ENCODE measurements at regions not wholly inside any gene's neighbourhood (a gene's known extent, or its start where the extent isn't known, plus 50 kb on each side); places are given as distances from the start of the nearest gene placed in this dataset.

- no peak overlapping the region for H3K4me3 Mint-ChIP-seq (ENCODE audit: unreplicated experiment)
- no peaks in the 10 kb centered on the region for H3K27me3 ChIP-seq (replicated peaks; ENCODE audit: control insufficient read depth, insufficient read depth, low read length)
- intact Hi-C loops (cut with micrococcal nuclease; ENCODE audit: unreplicated experiment): no loop called here
- H3K9me3 ChIP-seq: no peaks in the 10 kb centered on the region
- no peaks in the 10 kb centered on the region for H3K36me3 ChIP-seq (ENCODE audit: control insufficient read depth, insufficient read depth, low read length)
- POLR2A ChIA-PET: no interaction called here
- no peaks in the 10 kb centered on the region for H3K4me1 Mint-ChIP-seq (ENCODE audit: low read depth, unreplicated experiment)
- no peak for DNase-seq
- TF ChIP-seq, protein P1, sequence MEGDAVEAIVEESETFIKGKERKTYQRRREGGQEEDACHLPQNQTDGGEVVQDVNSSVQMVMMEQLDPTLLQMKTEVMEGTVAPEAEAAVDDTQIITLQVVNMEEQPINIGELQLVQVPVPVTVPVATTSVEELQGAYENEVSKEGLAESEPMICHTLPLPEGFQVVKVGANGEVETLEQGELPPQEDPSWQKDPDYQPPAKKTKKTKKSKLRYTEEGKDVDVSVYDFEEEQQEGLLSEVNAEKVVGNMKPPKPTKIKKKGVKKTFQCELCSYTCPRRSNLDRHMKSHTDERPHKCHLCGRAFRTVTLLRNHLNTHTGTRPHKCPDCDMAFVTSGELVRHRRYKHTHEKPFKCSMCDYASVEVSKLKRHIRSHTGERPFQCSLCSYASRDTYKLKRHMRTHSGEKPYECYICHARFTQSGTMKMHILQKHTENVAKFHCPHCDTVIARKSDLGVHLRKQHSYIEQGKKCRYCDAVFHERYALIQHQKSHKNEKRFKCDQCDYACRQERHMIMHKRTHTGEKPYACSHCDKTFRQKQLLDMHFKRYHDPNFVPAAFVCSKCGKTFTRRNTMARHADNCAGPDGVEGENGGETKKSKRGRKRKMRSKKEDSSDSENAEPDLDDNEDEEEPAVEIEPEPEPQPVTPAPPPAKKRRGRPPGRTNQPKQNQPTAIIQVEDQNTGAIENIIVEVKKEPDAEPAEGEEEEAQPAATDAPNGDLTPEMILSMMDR (IDR thresholded peaks at IDR 0.05; ENCODE audit: insufficient read depth in 1 of 2, low read depth in 1 of 2, low read length in 1 of 2, severe bottlenecking in 1 of 2, unreplicated experiment in 1 of 2): no peak
- H3K4me1 ChIP-seq: no peaks in the 10 kb centered on the region
- no peak overlapping the region for H3K27ac Mint-ChIP-seq (ENCODE audit: unreplicated experiment)
- no TSS peak for BruUV-seq (replicated peaks)
- H3K27me3 Mint-ChIP-seq (ENCODE audit: insufficient read depth, unreplicated experiment): no peaks in the 10 kb centered on the region
- no peaks in the 10 kb centered on the region for H3K36me3 Mint-ChIP-seq (ENCODE audit: insufficient read depth, unreplicated experiment)
- no peak overlapping the region for H3K4me3 ChIP-seq (ENCODE audit: low read depth, low read length)
- CTCF ChIA-PET: no interaction called here
- no peaks in the 10 kb centered on the region for H3K9me3 Mint-ChIP-seq (ENCODE audit: unreplicated experiment)
Measured at GRCh38 chr18:28359176-28359575, 182.2 kb upstream of the CDH2 start.

DNA sequence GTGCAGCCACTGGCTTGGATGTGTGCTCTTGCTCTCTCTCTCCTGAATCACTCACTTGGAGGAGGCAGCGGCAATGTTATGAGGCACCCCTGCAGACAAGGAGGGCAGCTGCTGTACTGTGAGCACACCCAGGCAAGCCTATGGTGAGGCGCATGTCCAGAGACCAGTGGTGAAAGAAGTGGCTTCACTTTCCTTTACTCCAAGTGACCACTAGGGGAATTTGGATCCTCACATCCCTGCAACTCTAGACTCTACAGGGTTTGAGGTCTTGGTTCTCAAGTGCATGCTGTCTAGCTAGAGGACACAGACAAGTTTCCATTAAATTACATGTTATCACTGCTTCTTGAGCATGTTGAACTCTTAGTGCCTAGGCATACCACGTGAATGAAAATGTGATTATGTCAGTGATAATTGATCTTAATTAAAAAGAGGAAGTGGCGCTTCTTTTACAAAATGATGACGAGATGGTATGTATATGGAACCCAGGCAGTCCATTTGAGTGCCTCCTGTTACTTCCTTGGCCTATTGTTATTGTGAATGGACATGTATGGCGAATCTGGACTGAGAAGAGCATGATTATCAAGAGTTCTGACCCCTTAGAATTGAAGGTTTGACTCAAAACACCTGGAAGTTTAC is 181.0 kb upstream of the CDH2 start:
- no TSS peak for BruUV-seq (replicated peaks)

DNA sequence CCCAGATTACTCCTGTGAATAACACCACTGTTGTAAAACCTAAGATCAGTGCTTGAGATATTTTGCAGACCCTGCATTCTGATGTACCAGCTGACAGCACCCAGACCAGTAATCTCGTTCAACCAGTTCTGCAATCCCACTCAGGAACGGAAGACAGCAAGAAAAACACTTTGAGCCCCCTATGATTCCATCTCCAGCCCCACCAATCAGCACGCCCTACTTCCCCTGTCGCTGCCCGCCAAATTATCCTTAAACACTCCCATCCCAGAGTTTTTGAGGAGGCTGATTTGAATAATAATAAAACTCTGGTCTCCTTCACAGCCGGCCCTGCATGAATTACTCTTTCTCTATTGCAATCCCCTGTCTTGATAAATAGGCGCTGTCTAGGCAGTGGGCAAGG is 173.9 kb upstream of the CDH2 start:
- H3K9me3 Mint-ChIP-seq (ENCODE audit: unreplicated experiment): no peaks in the 10 kb centered on the region
- no peaks in the 10 kb centered on the region for H3K4me1 Mint-ChIP-seq (ENCODE audit: low read depth, unreplicated experiment)
- Histone ChIP-seq H3K36me3 (ENCODE audit: control insufficient read depth, insufficient read depth, low read length) (no peaks in the 10 kb centered on the region), H3K9me3 (no peaks in the 10 kb centered on the region), H3K4me1 (no peaks in the 10 kb centered on the region), H3K4me3 (ENCODE audit: low read depth, low read length) (no peak overlapping the region), H3K27me3 (replicated peaks; ENCODE audit: control insufficient read depth, insufficient read depth, low read length) (no peaks in the 10 kb centered on the region)
- TF ChIP-seq, protein P1 (IDR thresholded peaks at IDR 0.05; ENCODE audit: insufficient read depth in 1 of 2, low read depth in 1 of 2, low read length in 1 of 2, severe bottlenecking in 1 of 2, unreplicated experiment in 1 of 2): no peak
- no peak overlapping the region for H3K27ac Mint-ChIP-seq (ENCODE audit: unreplicated experiment)
- intact Hi-C loops (cut with micrococcal nuclease; ENCODE audit: unreplicated experiment): no loop called here
- DNase-seq: no peak
- CTCF ChIA-PET: no interaction called here
- H3K4me3 Mint-ChIP-seq (ENCODE audit: unreplicated experiment): no peak overlapping the region
- no peaks in the 10 kb centered on the region for H3K36me3 Mint-ChIP-seq (ENCODE audit: insufficient read depth, unreplicated experiment)
- no peaks in the 10 kb centered on the region for H3K27me3 Mint-ChIP-seq (ENCODE audit: insufficient read depth, unreplicated experiment)
- POLR2A ChIA-PET: no interaction called here
- BruUV-seq (replicated peaks): no TSS peak

More for the DNA sequence above, 181.0 kb upstream of the CDH2 start:
- Mint-ChIP-seq H3K36me3 (ENCODE audit: insufficient read depth, unreplicated experiment) (no peaks in the 10 kb centered on the region), H3K27ac (ENCODE audit: unreplicated experiment) (no peak overlapping the region), H3K4me3 (ENCODE audit: unreplicated experiment) (no peak overlapping the region), H3K27me3 (ENCODE audit: insufficient read depth, unreplicated experiment) (no peaks in the 10 kb centered on the region), H3K4me1 (ENCODE audit: low read depth, unreplicated experiment) (no peaks in the 10 kb centered on the region), H3K9me3 (ENCODE audit: unreplicated experiment) (no peaks in the 10 kb centered on the region)
- POLR2A ChIA-PET: no interaction called here
- Histone ChIP-seq H3K36me3 (ENCODE audit: control insufficient read depth, insufficient read depth, low read length) (no peaks in the 10 kb centered on the region), H3K4me1 (no peaks in the 10 kb centered on the region), H3K9me3 (no peaks in the 10 kb centered on the region), H3K27me3 (replicated peaks; ENCODE audit: control insufficient read depth, insufficient read depth, low read length) (no peaks in the 10 kb centered on the region), H3K4me3 (ENCODE audit: low read depth, low read length) (no peak overlapping the region)
- CTCF ChIA-PET: no interaction called here
- peak in 1 of 2 experiments; percentile 0 for DNase-seq
- intact Hi-C loops (cut with micrococcal nuclease; ENCODE audit: unreplicated experiment): no loop called here
- TF ChIP-seq, protein P1 (IDR thresholded peaks at IDR 0.05; ENCODE audit: insufficient read depth in 1 of 2, low read depth in 1 of 2, low read length in 1 of 2, severe bottlenecking in 1 of 2, unreplicated experiment in 1 of 2): peak; percentile 13 to 18
